PC-9 (cell line): ENCODE measurements at regions not wholly inside any gene's neighbourhood (a gene's known extent, or its start where the extent isn't known, plus 50 kb on each side); places are given as distances from the start of the nearest gene placed in this dataset.

ENCODE experiments used
- EZH2 ChIP-seq: fragments of 200-600 bp; sonication (generic); IDR thresholded peaks from 2 replicates; pipeline ENCODE4 v1.8.0; 2017; ENCODE audit warnings: antibody characterized with exemption, low read depth
- TF ChIP-seq, protein P1 (sequence below): fragments of 200-600 bp; sonication (generic); conservative IDR thresholded peaks from 2 replicates; pipeline ENCODE4 v1.6.1; 2017; ENCODE audit warnings: mixed run types, antibody characterized with exemption, mild to moderate bottlenecking, moderate library complexity

DNA sequence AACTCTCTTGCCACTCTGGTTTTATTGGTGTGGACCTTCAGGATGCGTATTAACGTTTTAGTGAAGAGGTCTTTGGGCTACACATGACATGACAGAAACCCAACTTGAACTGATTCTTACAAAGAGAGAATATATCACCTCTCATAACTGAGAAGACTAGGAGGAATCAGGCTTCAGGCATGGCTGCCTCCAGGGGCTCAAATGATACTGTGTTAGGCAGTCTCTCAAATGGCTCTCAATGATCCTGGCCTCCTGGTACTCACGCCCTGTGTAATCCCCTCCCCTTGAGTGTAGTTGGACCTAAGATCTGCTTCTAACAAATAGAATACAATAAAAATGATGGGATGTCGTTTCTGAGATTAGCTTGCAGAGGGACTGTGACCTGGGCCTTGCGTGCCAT lies 58.5 kb upstream of the SYPL1 start:
- TF ChIP-seq, protein P1, sequence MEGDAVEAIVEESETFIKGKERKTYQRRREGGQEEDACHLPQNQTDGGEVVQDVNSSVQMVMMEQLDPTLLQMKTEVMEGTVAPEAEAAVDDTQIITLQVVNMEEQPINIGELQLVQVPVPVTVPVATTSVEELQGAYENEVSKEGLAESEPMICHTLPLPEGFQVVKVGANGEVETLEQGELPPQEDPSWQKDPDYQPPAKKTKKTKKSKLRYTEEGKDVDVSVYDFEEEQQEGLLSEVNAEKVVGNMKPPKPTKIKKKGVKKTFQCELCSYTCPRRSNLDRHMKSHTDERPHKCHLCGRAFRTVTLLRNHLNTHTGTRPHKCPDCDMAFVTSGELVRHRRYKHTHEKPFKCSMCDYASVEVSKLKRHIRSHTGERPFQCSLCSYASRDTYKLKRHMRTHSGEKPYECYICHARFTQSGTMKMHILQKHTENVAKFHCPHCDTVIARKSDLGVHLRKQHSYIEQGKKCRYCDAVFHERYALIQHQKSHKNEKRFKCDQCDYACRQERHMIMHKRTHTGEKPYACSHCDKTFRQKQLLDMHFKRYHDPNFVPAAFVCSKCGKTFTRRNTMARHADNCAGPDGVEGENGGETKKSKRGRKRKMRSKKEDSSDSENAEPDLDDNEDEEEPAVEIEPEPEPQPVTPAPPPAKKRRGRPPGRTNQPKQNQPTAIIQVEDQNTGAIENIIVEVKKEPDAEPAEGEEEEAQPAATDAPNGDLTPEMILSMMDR = no peak
- no peak for TF ChIP-seq EZH2
